ENCODE measurements at regions not wholly inside any gene's neighbourhood (a gene's known extent, or its start where the extent isn't known, plus 50 kb on each side); places are given as distances from the start of the nearest gene placed in this dataset.

DNA sequence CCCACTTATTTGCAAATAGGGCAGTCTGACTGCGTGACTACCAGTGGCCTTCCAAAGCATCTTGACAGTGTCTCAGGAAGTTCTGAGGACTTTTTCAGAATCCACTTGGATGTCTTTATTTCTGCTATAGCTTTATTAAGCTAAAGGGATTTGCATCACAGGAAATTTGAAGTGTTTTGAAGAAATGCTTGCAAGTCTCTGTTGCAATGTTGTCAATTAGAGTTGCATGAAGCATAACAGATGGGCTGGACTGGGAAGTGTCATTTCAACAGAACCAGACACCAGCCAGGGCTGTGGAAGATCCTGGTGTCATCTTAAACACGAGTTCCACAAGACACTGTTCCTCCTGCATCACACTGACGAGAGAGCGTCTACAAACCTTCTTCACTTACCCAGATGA lies 224.5 kb downstream of the EN1 start:
- TF ChIP-seq, protein P1, sequence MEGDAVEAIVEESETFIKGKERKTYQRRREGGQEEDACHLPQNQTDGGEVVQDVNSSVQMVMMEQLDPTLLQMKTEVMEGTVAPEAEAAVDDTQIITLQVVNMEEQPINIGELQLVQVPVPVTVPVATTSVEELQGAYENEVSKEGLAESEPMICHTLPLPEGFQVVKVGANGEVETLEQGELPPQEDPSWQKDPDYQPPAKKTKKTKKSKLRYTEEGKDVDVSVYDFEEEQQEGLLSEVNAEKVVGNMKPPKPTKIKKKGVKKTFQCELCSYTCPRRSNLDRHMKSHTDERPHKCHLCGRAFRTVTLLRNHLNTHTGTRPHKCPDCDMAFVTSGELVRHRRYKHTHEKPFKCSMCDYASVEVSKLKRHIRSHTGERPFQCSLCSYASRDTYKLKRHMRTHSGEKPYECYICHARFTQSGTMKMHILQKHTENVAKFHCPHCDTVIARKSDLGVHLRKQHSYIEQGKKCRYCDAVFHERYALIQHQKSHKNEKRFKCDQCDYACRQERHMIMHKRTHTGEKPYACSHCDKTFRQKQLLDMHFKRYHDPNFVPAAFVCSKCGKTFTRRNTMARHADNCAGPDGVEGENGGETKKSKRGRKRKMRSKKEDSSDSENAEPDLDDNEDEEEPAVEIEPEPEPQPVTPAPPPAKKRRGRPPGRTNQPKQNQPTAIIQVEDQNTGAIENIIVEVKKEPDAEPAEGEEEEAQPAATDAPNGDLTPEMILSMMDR (IDR thresholded peaks at IDR 0.05; ENCODE audit: insufficient read depth, low read depth, low read length) = no peak
- no peak for TF ChIP-seq EZH2 (IDR thresholded peaks at IDR 0.05; ENCODE audit: insufficient read depth, low read length)
